Stimulated activated naive CD8-positive, alpha-beta T cell treated with anti-CD3 and anti-CD28 coated beads, Interleukin-15, amount 100 ng/mL, for 72 hours (primary cell): ENCODE measurements at regions not wholly inside any gene's neighbourhood (a gene's known extent, or its start where the extent isn't known, plus 50 kb on each side); places are given as distances from the start of the nearest gene placed in this dataset.

ENCODE experiments used
- ATAC-seq: fragments of 150-1000 bp; cut with Tn5 transposase; 2 replicates; pipeline ENCODE4 v1.10.0; 2021; ENCODE audit warnings: mild to moderate bottlenecking, moderate library complexity
- DNase-seq, 2 donors: peaks; one replicate each; pipeline ENCODE4 v3.0.0; 2021 to 2022
- H3K27ac Mint-ChIP-seq, 2 donors: one replicate each; pipeline ENCODE4 v1.8.0; 2022; ENCODE audit warnings: mild to moderate bottlenecking in 2 of 2, mixed read lengths in 2 of 2, moderate library complexity in 2 of 2
- H3K27me3 Mint-ChIP-seq: one replicate; pipeline ENCODE4 v1.8.0; 2022; ENCODE audit warnings: mixed read lengths
- H3K4me1 Mint-ChIP-seq: one replicate; pipeline ENCODE4 v1.8.0; 2022; ENCODE audit warnings: mild to moderate bottlenecking, mixed read lengths
- H3K4me3 Mint-ChIP-seq, 2 donors: one replicate each; pipeline ENCODE4 v1.8.0; 2022; ENCODE audit warnings: mild to moderate bottlenecking in 2 of 2, mixed read lengths in 2 of 2, moderate library complexity in 1 of 2
- H3K9me3 Mint-ChIP-seq, 2 donors: one replicate each; pipeline ENCODE4 v1.8.0; 2022; ENCODE audit warnings: mixed read lengths in 2 of 2

GRCh38 chr3:72058493-72059081 is 273.6 kb upstream of the PROK2 start:
- no peaks in the 10 kb centered on the region for H3K27me3 Mint-ChIP-seq
- no peak overlapping the region for H3K27ac Mint-ChIP-seq
- ATAC-seq (no peak), DNase-seq (no peak)
- peaks cover 15% of the 10 kb centered on the region for H3K4me1 Mint-ChIP-seq
- no peak overlapping the region for H3K4me3 Mint-ChIP-seq
- H3K9me3 Mint-ChIP-seq = peaks cover 4 to 22% of the 10 kb centered on the region in 2 donors

GRCh38 chr3:72055436-72055835 is 270.5 kb upstream of the PROK2 start:
- ATAC-seq = no peak
- H3K27ac Mint-ChIP-seq = no peak overlapping the region

DNA sequence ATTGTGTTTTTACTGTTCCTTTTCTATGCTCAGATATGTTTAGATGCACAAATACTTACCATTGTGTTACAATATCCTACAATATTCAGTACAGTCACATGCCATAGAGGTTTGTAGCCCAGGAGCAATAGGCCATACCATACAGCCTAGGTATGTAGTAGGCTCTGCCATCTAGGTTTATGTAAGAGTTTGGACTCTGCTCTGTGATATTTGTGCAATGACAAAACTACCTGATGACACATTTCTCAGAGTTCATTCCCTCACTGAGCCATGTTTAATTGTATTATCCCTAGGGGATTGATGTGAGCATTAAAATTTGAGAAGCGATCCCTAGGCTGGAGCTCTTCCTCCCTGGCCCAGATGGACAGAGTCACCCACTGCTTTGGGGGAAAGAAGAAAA is 270.0 kb upstream of the PROK2 start:
- peaks cover 5% of the 10 kb centered on the region for H3K4me1 Mint-ChIP-seq
- no peak overlapping the region for H3K4me3 Mint-ChIP-seq
- ATAC-seq (no peak), DNase-seq (no peak)
- H3K27me3 Mint-ChIP-seq = no peaks in the 10 kb centered on the region
- H3K9me3 Mint-ChIP-seq = no peaks in the 10 kb centered on the region
- no peak overlapping the region for H3K27ac Mint-ChIP-seq

More at GRCh38 chr3:72055436-72055835, 270.5 kb upstream of the PROK2 start:
- DNase-seq = no peak
- Mint-ChIP-seq H3K4me1 (peaks cover 9% of the 10 kb centered on the region), H3K9me3 (no peaks in the 10 kb centered on the region), H3K4me3 (no peak overlapping the region), H3K27me3 (no peaks in the 10 kb centered on the region)

DNA sequence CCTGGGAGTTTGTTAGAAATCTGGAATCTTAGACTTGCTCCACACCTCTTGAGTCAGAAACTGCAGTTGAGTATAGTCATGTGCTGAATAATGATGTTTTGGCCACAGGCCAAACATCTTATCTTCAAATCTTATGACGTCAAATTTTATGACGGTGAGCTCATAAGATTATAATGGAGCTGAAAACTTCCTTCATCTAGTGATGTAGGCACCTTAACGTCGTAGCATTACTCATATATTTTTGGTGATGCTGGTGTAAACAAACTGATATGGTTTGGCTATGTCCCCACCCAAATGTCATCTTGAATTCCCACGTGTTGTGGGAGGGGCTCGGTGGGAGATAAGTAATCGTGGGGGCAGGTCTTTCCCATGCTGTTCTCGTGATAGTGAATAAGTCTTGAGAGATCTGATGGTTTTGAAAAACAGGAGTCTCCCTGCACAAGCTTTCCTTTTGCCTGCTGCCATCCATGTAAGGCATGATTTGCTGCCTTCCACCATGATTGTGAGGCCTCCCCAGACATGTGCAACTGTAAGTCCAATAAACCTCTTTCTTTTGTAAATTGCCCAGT is 268.0 kb upstream of the PROK2 start:
- H3K4me1 Mint-ChIP-seq = peaks cover 2% of the 10 kb centered on the region
- DNase-seq = no peak
- H3K4me3 Mint-ChIP-seq = no peak overlapping the region
- H3K27me3 Mint-ChIP-seq = peaks cover 7% of the 10 kb centered on the region
- no peak overlapping the region for H3K27ac Mint-ChIP-seq
- ATAC-seq = no peak
- no peaks in the 10 kb centered on the region for H3K9me3 Mint-ChIP-seq

GRCh38 chr3:72050771-72051170 is 265.8 kb upstream of the PROK2 start:
- Mint-ChIP-seq H3K4me1 (peaks cover 8% of the 10 kb centered on the region), H3K4me3 (no peak overlapping the region), H3K27me3 (peaks cover 7% of the 10 kb centered on the region), H3K9me3 (no peaks in the 10 kb centered on the region), H3K27ac (no peak overlapping the region)
- DNase-seq (no peak), ATAC-seq (no peak)

- no peak overlapping the region for H3K27ac Mint-ChIP-seq
- no peak overlapping the region for H3K4me3 Mint-ChIP-seq
- H3K4me1 Mint-ChIP-seq = peaks cover 8% of the 10 kb centered on the region
- H3K27me3 Mint-ChIP-seq = peaks cover 7% of the 10 kb centered on the region
- ATAC-seq = no peak
- H3K9me3 Mint-ChIP-seq = no peaks in the 10 kb centered on the region
- no peak for DNase-seq
Measured at GRCh38 chr3:72050048-72050632, 265.2 kb upstream of the PROK2 start.

DNA sequence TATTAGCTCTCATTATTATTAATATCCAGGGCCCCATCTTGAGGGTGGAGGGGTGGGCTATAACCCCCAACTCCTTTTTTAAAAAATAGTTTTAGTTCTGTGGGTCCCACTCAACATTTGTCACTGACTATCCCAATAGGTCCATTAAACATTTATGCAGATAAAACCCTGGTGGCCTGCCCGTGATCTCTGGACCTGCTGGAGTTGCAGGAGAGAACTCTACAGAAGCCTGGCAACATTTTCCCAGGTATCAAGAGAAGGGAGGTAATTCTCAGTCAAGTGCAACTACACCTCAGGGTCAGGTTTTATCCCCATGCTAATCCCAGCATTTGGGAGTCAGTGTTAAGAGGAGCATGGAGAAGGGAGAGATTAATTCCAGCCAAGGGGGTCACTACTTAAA is 264.4 kb upstream of the PROK2 start:
- ATAC-seq (no peak), DNase-seq (no peak)
- peaks cover 8% of the 10 kb centered on the region for H3K4me1 Mint-ChIP-seq
- H3K4me3 Mint-ChIP-seq = no peak overlapping the region
- no peak overlapping the region for H3K27ac Mint-ChIP-seq
- no peaks in the 10 kb centered on the region for H3K9me3 Mint-ChIP-seq
- H3K27me3 Mint-ChIP-seq = peaks cover 7% of the 10 kb centered on the region

DNA sequence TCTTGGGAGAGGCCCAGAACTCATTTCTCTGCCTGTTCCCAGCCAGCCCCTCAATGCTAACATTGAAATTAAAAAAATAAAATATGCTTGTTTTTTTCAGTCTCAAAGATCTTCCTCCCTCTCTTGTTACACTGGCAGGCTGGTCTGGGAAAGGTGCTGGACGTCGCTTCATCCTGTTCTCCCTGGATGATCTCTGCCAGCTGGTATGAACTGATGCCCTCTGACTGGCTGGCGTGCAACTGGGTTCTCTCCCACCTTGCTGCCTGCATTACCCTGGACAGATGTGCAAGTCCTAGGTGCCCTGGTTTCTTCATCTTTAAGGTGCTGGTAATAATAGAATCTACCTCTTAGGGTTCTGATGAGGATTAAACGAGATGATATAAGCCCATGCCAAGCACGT is 263.9 kb upstream of the PROK2 start:
- ATAC-seq (no peak), DNase-seq (no peak)
- H3K27me3 Mint-ChIP-seq = peaks cover 7% of the 10 kb centered on the region
- no peak overlapping the region for H3K27ac Mint-ChIP-seq
- H3K4me1 Mint-ChIP-seq = peaks cover 8% of the 10 kb centered on the region
- no peak overlapping the region for H3K4me3 Mint-ChIP-seq
- H3K9me3 Mint-ChIP-seq = no peaks in the 10 kb centered on the region

- H3K9me3 Mint-ChIP-seq = no peaks in the 10 kb centered on the region
- DNase-seq (no peak), ATAC-seq (no peak)
- H3K27me3 Mint-ChIP-seq = peaks cover 10% of the 10 kb centered on the region
- H3K4me3 Mint-ChIP-seq = no peak overlapping the region
- peaks cover 8% of the 10 kb centered on the region for H3K4me1 Mint-ChIP-seq
- no peak overlapping the region for H3K27ac Mint-ChIP-seq
Measured at GRCh38 chr3:72047221-72047871, 262.4 kb upstream of the PROK2 start.

DNA sequence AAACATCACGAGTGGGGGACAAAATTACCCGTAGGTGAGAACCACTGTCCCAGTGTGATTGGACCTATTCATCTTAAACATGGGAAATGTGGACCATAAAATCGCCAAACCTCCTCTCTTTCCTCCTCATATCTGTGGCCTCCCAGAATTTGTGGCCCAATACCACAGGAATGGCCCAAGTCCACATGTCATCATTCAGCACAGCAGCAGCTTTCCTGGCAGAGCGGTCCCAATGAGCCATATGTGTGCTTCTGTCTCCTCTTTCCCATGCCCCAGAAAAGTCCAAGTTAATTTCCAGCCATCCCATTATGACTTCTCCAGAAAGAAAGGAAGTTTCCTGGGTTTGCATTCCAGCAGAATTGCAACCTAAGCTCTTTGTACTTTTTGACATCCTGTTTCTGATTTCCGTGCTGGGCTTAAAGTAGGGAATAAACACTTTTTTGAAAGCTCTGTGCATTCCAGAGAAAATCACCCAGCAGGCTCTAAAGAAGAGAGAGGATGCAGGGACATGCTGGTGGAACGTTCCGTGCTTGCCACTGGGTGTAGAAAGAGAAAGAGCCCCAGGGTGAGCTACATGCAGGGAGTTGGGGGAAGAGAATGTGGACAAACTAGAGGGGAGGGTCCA is 259.4 kb upstream of the PROK2 start:
- Mint-ChIP-seq H3K27ac (no peak overlapping the region), H3K27me3 (peaks cover 39% of the 10 kb centered on the region), H3K4me1 (peaks cover 8% of the 10 kb centered on the region), H3K9me3 (no peaks in the 10 kb centered on the region), H3K4me3 (no peak overlapping the region)
- ATAC-seq (no peak), DNase-seq (no peak)

DNA sequence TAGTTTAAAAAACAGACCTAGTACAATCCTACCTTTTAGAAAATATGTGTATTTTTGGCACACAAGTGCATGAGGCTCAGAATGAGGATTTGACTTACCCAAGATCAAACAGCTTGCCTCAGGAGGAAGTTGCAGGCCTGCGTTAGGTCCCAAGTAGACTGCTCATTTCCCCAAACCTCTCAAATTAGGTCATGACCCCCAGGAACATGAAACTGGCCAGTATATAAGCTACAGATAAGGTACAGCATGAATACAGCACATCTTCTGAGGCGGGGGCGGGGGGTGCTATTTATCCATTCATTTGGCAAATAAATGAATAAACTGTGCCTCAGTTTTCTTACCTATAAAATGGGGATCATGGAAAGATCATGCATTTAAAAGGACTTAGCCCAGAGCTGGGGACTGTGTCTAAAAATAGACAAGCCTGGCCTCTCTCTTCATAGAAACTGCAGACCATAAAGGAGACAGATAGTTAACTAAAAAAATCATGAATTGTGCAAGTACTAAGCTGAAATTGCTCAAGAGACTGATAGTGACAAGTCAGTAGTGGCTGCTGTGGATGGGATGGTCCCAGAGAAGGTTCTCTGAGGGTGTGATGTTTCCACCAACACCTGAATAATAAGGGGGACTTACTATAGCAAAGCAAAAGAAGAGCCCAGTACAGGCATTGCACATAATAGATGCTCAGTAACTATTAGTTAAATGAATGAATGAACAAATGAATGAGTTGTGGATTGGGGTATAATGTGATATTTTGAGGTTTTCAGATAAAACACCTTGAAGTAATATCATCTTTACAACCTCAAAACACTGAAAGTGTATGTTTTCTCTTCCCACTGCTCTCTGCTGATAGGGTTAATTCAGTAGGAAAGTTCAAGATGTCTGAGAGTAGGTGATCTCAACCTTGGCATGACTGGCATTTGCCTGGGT is 258.5 kb upstream of the PROK2 start:
- no peak overlapping the region for H3K4me3 Mint-ChIP-seq
- no peaks in the 10 kb centered on the region for H3K9me3 Mint-ChIP-seq
- H3K27ac Mint-ChIP-seq = no peak overlapping the region
- no peak for ATAC-seq
- no peak for DNase-seq
- H3K4me1 Mint-ChIP-seq = peaks cover 8% of the 10 kb centered on the region
- H3K27me3 Mint-ChIP-seq = peaks cover 39% of the 10 kb centered on the region

- no peak for DNase-seq
Measured at GRCh38 chr3:72042397-72043203, 257.7 kb upstream of the PROK2 start.

GRCh38 chr3:72041511-72041910 is 256.6 kb upstream of the PROK2 start:
- Mint-ChIP-seq H3K27ac (peak overlapping the region in 1 of 2 donors; percentile 62), H3K4me3 (no peak overlapping the region), H3K4me1 (no peaks in the 10 kb centered on the region), H3K9me3 (peaks cover 4 to 8% of the 10 kb centered on the region in 2 donors), H3K27me3 (peaks cover 58% of the 10 kb centered on the region)
- no peak for DNase-seq
- ATAC-seq = no peak

More at GRCh38 chr3:72042397-72043203, 257.7 kb upstream of the PROK2 start:
- ATAC-seq = no peak
- Mint-ChIP-seq H3K4me1 (peaks cover 3% of the 10 kb centered on the region), H3K27ac (no peak overlapping the region), H3K9me3 (peaks cover under 1 to 2% of the 10 kb centered on the region in 2 donors), H3K4me3 (no peak overlapping the region), H3K27me3 (peaks cover 47% of the 10 kb centered on the region)

- Mint-ChIP-seq H3K27me3 (peaks cover 62% of the 10 kb centered on the region), H3K27ac (peak overlapping the region in 1 of 2 donors; percentile 62)
Measured at GRCh38 chr3:72041076-72041475, 256.1 kb upstream of the PROK2 start.

More at GRCh38 chr3:72041076-72041475, 256.1 kb upstream of the PROK2 start:
- Mint-ChIP-seq H3K9me3 (peaks cover 4 to 8% of the 10 kb centered on the region in 2 donors), H3K4me3 (no peak overlapping the region), H3K4me1 (no peaks in the 10 kb centered on the region)
- ATAC-seq (no peak), DNase-seq (no peak)
